Transverse colon (tissue), 3 donors: ENCODE measurements at regions not wholly inside any gene's neighbourhood (a gene's known extent, or its start where the extent isn't known, plus 50 kb on each side); places are given as distances from the start of the nearest gene placed in this dataset.

ENCODE experiments used
- CTCF ChIP-seq, 5 experiments: fragments of 200-600 bp in 3 of 5; fragments of 450-650 bp in 2 of 5; sonication (generic) in 3 of 5; IDR thresholded peaks; 1 replicate in 2 of 5; 2 replicates in 3 of 5; pipeline ENCODE4 v1.5.1; 2016 to 2017; ENCODE audit warnings: antibody characterized with exemption in 5 of 5, inconsistent platforms in 3 of 5, mild to moderate bottlenecking in 2 of 5, moderate library complexity in 1 of 5
- POLR2A ChIP-seq: fragments of 450-650 bp; IDR thresholded peaks from one replicate; pipeline ENCODE4 v1.6.1; 2016; ENCODE audit warnings: antibody characterized with exemption, mild to moderate bottlenecking, moderate library complexity

GRCh38 chr13:75931116-75931515, 295.0 kb downstream of the LMO7 start:
- TF ChIP-seq CTCF (IDR thresholded peaks at IDR 0.05): no peak
- no peak for TF ChIP-seq POLR2A
